COR-L47 (cell line): ENCODE measurements at regions not wholly inside any gene's neighbourhood (a gene's known extent, or its start where the extent isn't known, plus 50 kb on each side); places are given as distances from the start of the nearest gene placed in this dataset.

ENCODE experiments used
- DNase-seq: peaks from one replicate; lab custom pipeline; 2025; lab: John Stamatoyannopoulos, UW

- peak; percentile 73 for DNase-seq
Measured at GRCh38 chr1:34330061-34330460, 153.4 kb downstream of the C1orf94 start.

- no peak for DNase-seq
Measured at GRCh38 chr1:34331020-34331926, 154.6 kb downstream of the C1orf94 start.

DNA sequence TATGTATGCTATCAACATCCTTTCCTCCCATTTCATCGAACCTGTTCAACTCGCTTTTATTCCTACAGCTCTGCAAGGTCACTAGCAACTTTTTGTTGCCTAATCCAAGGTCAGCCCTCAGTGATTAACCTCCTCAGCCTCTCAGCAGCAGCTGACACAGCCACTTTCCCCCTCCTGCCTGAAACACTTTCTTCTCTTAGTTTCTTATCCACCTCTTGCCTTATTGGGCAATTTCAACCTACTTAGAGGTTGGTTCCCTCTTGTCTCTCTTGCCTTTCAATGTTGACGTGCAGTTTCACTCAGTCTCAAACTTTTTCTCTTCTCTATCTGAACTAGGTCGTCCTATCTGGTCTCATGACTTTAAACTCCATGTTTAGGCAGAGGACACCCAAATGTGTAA is 156.3 kb downstream of the C1orf94 start:
- DNase-seq = no peak

DNA sequence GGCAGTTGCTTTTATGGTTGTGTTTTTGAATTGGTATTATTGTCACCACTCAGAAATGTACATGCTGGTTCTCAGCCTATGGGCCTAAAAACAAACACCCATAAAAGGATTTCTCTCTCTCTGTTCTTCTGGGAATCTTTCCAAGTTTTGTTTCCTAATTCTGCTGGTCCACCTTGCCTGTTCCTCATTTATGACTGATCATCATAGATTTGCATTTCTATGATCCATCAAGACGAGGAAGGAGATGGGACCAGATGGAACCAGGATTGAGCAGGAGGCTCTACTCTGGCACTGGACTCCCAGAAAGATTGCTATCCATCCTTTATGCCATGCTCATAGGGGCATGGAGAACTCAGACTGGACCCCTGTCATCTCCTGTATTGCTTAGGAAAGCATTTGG is 162.2 kb downstream of the C1orf94 start:
- no peak for DNase-seq

GRCh38 chr1:34341896-34342295 is 165.2 kb downstream of the C1orf94 start:
- DNase-seq = no peak

DNA sequence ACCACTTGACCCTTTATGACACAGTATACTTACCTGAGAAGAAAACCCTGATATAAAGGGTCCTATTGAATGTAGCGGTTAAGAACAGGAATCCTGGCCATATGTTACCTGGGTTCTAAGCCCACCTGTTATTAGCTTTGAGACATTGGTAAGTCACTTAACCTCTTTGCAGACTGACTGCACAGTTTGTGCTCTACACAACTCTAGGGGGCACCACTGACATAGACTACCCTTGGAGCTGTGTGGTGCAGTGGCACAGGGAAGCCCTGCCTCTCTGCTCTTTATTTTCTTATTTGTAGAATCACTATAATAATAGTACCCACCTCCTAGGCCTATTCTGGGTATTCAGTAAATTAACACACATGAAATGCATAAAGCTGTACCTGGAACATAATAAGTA is 165.6 kb downstream of the C1orf94 start:
- no peak for DNase-seq

- DNase-seq = no peak
Measured at GRCh38 chr1:34346128-34346527, 169.4 kb downstream of the C1orf94 start.

DNA sequence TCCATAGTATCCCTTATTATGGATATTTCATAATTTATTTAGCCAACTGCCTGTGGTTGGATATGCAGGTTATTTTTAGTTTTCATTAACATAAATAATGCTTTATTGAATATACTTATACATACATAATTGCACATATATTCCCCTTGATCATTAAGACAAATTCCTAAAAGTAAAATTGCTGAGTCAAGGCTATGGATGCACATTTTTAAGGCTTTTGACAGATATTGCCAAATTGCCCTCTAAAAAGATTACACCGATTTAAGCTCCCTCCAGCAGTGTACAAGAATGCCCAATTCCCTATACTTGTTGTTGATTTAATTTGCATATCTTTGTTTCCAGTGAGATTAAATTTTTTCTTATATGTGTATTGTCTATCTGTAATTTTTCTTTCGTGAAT is 176.7 kb downstream of the C1orf94 start:
- DNase-seq = no peak

DNA sequence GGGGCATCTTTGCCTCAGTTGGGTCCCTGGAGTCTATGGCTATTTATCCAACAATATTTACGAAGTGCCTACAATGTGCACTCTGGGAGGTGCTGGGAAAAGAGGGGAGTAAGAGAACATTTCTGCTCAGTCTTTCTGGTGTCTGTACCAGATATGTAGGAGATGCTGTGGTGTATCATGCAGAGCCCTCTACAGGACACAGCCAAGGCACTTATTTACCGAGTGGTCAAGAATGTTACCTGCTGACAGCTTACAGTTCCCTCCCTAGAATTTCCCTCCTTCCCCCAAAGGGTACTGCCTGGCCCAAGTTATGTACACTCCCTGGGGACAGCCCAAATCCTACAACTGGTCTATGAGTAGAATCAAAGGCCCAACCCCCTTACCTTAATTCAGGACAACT is 177.7 kb downstream of the C1orf94 start:
- no peak for DNase-seq

DNA sequence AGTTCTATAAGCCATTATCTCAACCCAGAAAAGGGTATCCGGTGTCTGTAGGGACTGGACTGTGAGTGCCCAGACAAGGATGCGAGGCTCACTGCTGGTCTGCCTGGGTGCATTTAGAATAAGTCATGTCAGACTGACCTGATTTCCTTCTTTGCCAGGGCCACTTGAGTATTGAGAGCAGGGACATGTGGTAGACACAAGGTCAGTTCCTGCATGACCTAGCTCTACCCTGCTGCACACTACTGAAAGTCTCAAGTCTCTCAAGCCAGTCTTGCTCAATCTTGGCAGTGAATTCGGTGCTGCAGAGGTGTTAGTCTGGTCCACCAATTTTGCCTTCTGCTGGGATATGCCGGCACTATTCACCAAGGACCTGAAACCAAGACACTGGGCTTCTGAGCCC is 180.1 kb downstream of the C1orf94 start:
- DNase-seq = no peak

DNA sequence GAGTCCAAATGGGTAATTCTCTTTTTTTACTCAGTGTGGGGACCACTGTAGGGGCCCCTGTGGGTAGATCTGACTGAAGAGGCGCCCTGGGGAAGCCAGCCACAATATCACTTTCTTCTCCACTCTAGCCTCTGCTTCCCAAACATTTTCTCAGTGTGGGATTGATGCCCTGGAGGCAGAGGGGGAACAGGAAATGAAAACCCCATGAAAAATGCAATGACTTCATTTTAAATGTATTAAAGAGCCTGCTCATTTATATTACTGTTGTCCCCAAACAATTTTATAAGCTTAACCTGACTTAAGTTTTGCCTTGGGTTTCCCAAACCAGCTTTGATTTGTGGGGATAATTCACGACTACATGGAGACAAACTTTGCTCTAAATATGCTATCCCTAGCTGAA is 181.9 kb downstream of the C1orf94 start:
- no peak for DNase-seq

- no peak for DNase-seq
Measured at GRCh38 chr1:34359411-34359810, 182.7 kb downstream of the C1orf94 start.

- DNase-seq = no peak
Measured at GRCh38 chr1:34360574-34360973, 183.9 kb downstream of the C1orf94 start.

DNA sequence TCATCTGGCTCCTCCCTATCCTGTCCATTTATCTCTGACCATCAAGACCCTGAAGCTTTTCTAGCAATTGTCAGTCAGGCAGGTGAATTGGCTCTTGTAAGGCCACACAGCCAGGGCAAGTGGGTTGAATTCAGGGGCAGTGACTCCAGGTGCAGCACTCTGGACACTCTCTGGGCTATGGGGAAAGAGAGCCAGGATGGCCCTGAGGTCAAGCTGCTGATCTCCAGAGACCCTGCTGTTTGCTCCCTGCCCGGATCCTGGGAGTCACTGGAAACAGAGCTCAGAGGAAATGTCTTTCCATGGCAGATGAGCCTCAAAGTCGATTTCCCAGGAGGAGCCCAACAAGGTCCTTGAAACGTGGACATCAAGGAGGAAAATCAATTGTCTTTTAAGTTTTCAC is 184.4 kb downstream of the C1orf94 start:
- no peak for DNase-seq

GRCh38 chr1:34361781-34362357 is 185.2 kb downstream of the C1orf94 start:
- no peak for DNase-seq

DNA sequence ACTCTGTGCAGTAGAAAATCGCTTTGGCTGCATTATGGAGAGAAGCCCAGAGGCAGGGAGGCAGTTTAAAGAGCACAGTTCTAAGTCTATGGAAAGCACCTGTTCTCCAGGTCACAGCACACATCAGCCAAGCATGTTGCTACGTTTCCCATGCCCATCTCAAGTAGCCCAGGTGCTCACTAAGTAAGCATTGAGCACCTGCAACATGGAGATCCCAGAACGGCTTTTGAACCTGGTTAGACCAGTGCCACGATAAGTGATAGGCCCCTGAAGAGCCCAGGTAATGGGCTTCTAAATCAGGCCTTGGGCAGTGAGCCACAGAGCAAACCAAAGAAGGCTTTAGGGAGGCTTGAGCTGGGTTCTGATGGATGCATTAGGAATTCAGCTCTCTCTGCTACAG is 186.2 kb downstream of the C1orf94 start:
- no peak for DNase-seq

DNA sequence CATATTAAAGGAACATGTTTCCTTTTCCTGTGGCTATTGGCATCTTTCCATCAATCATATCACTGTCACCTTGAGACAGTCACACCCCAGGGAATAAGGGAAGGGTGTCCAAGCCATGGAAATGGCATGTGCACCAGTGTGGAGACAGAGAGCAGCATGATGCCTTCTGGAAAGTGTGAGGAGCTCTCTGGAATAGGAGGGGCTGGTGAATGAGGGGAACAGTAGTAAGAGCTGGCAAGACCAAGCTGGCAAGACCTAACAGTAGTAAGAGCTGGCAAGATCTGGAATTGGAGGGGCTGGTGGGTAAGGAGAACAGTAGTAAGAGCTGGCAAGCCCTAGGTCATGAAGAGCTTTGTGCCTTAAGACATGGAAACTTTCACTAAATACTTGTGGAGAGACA is 186.7 kb downstream of the C1orf94 start:
- DNase-seq = no peak

GRCh38 chr1:34363915-34364314 is 187.2 kb downstream of the C1orf94 start:
- no peak for DNase-seq

- no peak for DNase-seq
Measured at GRCh38 chr1:34364376-34364775, 187.7 kb downstream of the C1orf94 start.

GRCh38 chr1:34365295-34365694 is 188.6 kb downstream of the C1orf94 start:
- no peak for DNase-seq

DNA sequence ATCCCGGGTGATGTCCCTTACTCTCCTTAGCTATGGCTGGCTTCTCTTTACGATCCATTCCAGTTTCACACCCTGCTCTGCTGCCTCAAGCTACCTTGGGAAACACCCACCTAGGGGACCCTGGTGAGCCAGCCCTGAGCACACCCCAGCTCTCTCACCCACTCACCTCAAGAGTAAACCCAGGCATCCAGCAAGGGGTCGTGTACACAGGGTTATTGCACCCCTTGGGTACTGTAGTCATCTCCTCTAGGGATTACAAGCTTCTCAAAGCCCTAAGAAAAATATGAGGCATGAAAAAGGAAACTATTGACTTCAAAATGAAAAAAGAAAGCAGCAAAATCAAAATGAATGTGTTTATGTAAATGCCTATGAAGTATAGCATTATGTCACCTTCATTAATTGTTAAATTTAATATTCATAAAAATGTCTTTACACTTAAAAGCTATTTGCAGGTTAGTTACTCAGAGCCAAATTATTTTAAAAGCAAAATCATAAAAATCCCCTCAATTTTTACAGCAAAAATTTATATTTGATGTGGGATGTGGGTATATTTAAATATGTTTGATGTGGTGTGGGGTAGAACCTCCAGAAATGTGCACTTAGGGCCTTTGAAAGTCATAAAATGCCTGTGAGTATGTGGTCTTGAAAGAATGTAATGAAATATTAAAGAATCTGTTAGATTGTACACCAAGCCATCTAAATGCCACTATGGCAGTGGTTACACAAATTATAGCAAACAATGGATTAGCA is 190.3 kb downstream of the C1orf94 start:
- DNase-seq = no peak

- DNase-seq = no peak
Measured at GRCh38 chr1:34367954-34368353, 191.2 kb downstream of the C1orf94 start.
